Body of pancreas (tissue), 4 donors: ENCODE measurements at regions not wholly inside any gene's neighbourhood (a gene's known extent, or its start where the extent isn't known, plus 50 kb on each side); places are given as distances from the start of the nearest gene placed in this dataset.

ENCODE experiments used
- ATAC-seq: fragments of 150-250 bp; one replicate; pipeline ENCODE4 v1.9.1; 2016
- DNase-seq, 4 donors: peaks; one replicate each; pipeline ENCODE4 v3.0.0-alpha.2; 2019
- H3K27ac ChIP-seq, 4 donors: fragments of 200-600 bp; sonication (generic); 1 replicate in 3 of 4; 2 replicates in 1 of 4; pipeline versions ENCODE4 v1.5.1 to v1.6.1; 2016 to 2019; ENCODE audit warnings: mild to moderate bottlenecking in 1 of 4, mixed read lengths in 1 of 4, moderate library complexity in 1 of 4
- H3K27me3 ChIP-seq, 2 donors: fragments of 200-600 bp; sonication (generic); one replicate each; pipeline ENCODE4 v1.6.0; 2016; ENCODE audit warnings: mild to moderate bottlenecking in 1 of 2
- H3K36me3 ChIP-seq, 2 donors: fragments of 200-600 bp; sonication (generic); replicated peaks in 1 of 2; 2 replicates each; pipeline ENCODE4 v1.5.1; 2016; ENCODE audit warnings: low read depth in 2 of 2; ENCODE audit not compliant: insufficient read depth in 1 of 2
- H3K4me1 ChIP-seq: fragments of 200-600 bp; sonication (generic); one replicate; pipeline ENCODE4 v1.6.0; 2016
- H3K4me3 ChIP-seq, 2 donors: fragments of 200-600 bp; sonication (generic); 1 replicate in 1 of 2; 2 replicates in 1 of 2; pipeline ENCODE4 v1.5.1; 2016 to 2019
- H3K9me3 ChIP-seq, 3 donors: fragments of 200-600 bp; sonication (generic); 1 replicate in 2 of 3; 2 replicates in 1 of 3; pipeline ENCODE4 v1.5.1; 2016
- POLR2A ChIP-seq, 3 donors: fragments of 450-650 bp; IDR thresholded peaks; one replicate each; pipeline ENCODE4 v1.6.1; 2016; ENCODE audit warnings: antibody characterized with exemption in 3 of 3, mild to moderate bottlenecking in 2 of 3
- WGBS, 2 donors: methylation state at CpG; one replicate each; pipeline ENCODE4 v1.1.5; 2017; 5-methylcytosine and 5-hydroxymethylcytosine counted together
- intact Hi-C: fragments of 100-400 bp; cut with DNase I; formaldehyde crosslinking; loops from one replicate; pipeline ENCODE4 v1.15.1; 2023
- TF ChIP-seq, protein P1 (sequence below), 7 experiments: fragments of 450-650 bp in 4 of 7; fragments of 200-600 bp in 3 of 7; sonication (generic) in 3 of 7; IDR thresholded peaks; one replicate each; pipeline ENCODE4 v1.5.1; 2016 to 2019; ENCODE audit warnings: antibody characterized with exemption in 7 of 7

DNA sequence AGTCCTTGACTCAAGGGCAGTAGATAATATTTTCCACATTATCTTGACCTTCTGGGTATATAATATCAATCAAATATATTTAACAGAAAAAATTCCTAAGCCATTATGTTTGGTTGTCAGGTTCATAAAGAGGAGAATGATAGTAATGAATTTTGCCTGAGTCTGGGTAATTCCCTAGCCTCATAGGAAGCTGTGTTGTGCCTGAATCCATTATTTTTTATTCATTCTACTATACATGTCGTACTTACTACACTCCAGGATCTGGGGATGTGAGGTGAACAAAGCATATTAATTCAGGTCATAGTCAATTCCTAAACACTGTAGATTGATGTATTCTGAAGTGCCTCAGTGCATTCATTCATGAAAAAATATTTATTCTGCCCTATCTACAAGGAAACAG lies 204.2 kb downstream of the PTGER3 start:
- 87 to 88% methylated on average over 1 of the region's 1 CpG for WGBS, 2 donors
- DNase-seq = no peak

DNA sequence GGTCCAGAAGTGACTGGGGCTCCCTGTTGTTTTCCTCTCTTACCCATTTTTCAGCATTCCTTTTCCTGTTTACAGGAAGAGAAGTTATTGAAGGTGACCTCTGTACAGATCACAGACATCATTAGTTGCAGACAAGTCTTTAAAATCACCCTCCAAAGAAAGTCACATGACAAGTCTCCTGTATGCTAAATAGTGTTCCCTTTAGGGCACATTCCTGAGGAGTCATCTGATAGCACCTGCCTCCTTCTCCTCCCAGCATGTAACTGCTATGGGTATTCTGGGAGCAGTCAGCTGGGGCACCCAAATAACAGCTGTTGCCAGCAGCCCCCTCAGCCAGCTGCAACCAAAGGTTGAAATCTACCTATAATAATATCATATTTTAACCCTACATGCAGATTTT lies 200.6 kb downstream of the PTGER3 start:
- no peak overlapping the region for H3K27ac ChIP-seq
- no peaks in the 10 kb centered on the region for H3K4me1 ChIP-seq
- no peak for TF ChIP-seq POLR2A (IDR thresholded peaks at IDR 0.05)
- TF ChIP-seq, protein P1, sequence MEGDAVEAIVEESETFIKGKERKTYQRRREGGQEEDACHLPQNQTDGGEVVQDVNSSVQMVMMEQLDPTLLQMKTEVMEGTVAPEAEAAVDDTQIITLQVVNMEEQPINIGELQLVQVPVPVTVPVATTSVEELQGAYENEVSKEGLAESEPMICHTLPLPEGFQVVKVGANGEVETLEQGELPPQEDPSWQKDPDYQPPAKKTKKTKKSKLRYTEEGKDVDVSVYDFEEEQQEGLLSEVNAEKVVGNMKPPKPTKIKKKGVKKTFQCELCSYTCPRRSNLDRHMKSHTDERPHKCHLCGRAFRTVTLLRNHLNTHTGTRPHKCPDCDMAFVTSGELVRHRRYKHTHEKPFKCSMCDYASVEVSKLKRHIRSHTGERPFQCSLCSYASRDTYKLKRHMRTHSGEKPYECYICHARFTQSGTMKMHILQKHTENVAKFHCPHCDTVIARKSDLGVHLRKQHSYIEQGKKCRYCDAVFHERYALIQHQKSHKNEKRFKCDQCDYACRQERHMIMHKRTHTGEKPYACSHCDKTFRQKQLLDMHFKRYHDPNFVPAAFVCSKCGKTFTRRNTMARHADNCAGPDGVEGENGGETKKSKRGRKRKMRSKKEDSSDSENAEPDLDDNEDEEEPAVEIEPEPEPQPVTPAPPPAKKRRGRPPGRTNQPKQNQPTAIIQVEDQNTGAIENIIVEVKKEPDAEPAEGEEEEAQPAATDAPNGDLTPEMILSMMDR (IDR thresholded peaks at IDR 0.05) = no peak
- no peaks in the 10 kb centered on the region for H3K9me3 ChIP-seq
- ATAC-seq (no peak), DNase-seq (no peak)
- intact Hi-C loops = no loop called here
- no peaks in the 10 kb centered on the region for H3K36me3 ChIP-seq
- no peaks in the 10 kb centered on the region for H3K27me3 ChIP-seq
- H3K4me3 ChIP-seq = no peak overlapping the region

More for the DNA sequence above, 204.2 kb downstream of the PTGER3 start:
- intact Hi-C loops = no loop called here
- Histone ChIP-seq H3K27ac (no peak overlapping the region), H3K36me3 (no peaks in the 10 kb centered on the region), H3K4me1 (no peaks in the 10 kb centered on the region), H3K9me3 (no peaks in the 10 kb centered on the region), H3K4me3 (no peak overlapping the region), H3K27me3 (no peaks in the 10 kb centered on the region)
- TF ChIP-seq POLR2A (IDR thresholded peaks at IDR 0.05) = no peak
- ATAC-seq = no peak

DNA sequence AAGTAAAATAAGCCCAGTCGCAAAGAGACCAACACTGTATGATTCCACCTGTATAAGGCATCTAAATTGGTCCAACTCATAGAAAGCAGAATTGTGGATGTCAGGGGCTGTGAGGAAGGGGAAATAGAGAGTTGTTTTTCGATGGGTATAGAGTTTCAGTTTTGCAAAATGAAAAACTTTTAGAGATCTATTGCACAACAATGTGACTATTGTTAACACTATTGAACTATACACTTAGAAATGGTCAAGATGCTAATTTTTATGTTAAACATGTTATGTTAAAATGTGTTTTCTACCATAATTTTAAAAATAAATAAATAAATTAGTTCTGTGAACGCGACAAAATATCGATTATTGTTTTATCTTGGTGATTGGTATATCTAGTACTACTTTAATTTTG lies 192.4 kb downstream of the PTGER3 start:
- intact Hi-C loops = no loop called here
- no peak for ATAC-seq
- no peak for TF ChIP-seq POLR2A (IDR thresholded peaks at IDR 0.05)
- TF ChIP-seq, protein P1 (IDR thresholded peaks at IDR 0.05) = no peak
- Histone ChIP-seq H3K36me3 (no peaks in the 10 kb centered on the region), H3K27me3 (no peaks in the 10 kb centered on the region), H3K27ac (no peak overlapping the region), H3K9me3 (no peaks in the 10 kb centered on the region), H3K4me1 (no peaks in the 10 kb centered on the region), H3K4me3 (no peak overlapping the region)
- WGBS, 2 donors = 72% methylated on average over 5 of the region's 5 CpGs
- DNase-seq = no peak

DNA sequence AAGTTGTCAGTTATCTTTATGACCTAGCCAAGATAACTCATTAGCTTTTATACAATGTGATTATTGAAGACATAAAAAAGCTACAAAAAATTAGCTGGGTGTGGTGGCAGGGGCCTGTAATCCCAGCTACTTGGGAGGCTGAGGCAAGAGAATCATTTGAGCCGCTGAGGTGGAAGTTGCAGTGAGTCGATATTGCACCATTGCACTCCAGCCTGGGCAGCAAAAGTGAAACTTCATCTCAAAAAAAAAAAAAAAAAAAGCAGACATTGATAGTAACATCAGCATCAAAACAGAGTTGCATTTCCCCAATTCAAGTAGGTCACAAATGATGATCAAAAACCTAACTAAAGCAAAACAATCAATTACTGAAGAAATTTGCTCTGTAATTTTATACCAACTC lies 191.4 kb downstream of the PTGER3 start:
- ATAC-seq (no peak), DNase-seq (no peak)
- Histone ChIP-seq H3K4me1 (no peaks in the 10 kb centered on the region), H3K9me3 (no peaks in the 10 kb centered on the region), H3K36me3 (no peaks in the 10 kb centered on the region), H3K27ac (no peak overlapping the region), H3K27me3 (no peaks in the 10 kb centered on the region), H3K4me3 (no peak overlapping the region)
- TF ChIP-seq, protein P1 (IDR thresholded peaks at IDR 0.05) = no peak
- TF ChIP-seq POLR2A (IDR thresholded peaks at IDR 0.05) = no peak
- intact Hi-C loops = no loop called here
- WGBS, 2 donors = 75 to 96% methylated on average over 2 of the region's 2 CpGs

DNA sequence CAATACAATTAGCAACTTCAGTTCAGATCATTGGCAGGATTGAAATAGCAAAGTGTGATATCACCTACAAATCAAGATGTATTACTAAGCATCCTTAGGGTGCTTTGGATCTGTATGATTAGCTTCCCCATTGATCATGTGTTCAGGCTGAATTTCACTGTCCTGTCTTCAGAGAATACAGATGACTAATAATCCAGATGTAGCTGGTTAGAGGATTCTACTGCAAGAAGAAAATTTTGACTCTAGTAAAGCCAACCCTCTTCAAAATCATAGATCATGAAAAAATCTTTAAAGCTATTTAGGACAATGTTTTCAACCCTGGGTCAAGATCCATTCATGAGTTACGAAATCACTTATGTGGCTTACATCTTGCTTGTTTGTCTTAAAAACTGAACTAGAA lies 184.4 kb downstream of the PTGER3 start:
- TF ChIP-seq, protein P1 (IDR thresholded peaks at IDR 0.05) = no peak
- Histone ChIP-seq H3K9me3 (no peaks in the 10 kb centered on the region), H3K4me1 (no peaks in the 10 kb centered on the region), H3K36me3 (no peaks in the 10 kb centered on the region), H3K4me3 (no peak overlapping the region), H3K27ac (no peak overlapping the region), H3K27me3 (no peaks in the 10 kb centered on the region)
- no peak for ATAC-seq
- 67 to 70% methylated on average over 1 of the region's 1 CpG for WGBS, 2 donors
- intact Hi-C loops = loop anchor here (10.0 kb wide), 1 partner anchor 182 kb away; the partner anchor contains the start of gene PTGER3
- DNase-seq = no peak
